ENCODE measurements at regions not wholly inside any gene's neighbourhood (a gene's known extent, or its start where the extent isn't known, plus 50 kb on each side); places are given as distances from the start of the nearest gene placed in this dataset.

- TF ChIP-seq, protein P1, sequence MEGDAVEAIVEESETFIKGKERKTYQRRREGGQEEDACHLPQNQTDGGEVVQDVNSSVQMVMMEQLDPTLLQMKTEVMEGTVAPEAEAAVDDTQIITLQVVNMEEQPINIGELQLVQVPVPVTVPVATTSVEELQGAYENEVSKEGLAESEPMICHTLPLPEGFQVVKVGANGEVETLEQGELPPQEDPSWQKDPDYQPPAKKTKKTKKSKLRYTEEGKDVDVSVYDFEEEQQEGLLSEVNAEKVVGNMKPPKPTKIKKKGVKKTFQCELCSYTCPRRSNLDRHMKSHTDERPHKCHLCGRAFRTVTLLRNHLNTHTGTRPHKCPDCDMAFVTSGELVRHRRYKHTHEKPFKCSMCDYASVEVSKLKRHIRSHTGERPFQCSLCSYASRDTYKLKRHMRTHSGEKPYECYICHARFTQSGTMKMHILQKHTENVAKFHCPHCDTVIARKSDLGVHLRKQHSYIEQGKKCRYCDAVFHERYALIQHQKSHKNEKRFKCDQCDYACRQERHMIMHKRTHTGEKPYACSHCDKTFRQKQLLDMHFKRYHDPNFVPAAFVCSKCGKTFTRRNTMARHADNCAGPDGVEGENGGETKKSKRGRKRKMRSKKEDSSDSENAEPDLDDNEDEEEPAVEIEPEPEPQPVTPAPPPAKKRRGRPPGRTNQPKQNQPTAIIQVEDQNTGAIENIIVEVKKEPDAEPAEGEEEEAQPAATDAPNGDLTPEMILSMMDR (IDR thresholded peaks at IDR 0.05): no peak
- no peak for TF ChIP-seq POLR2A (IDR thresholded peaks at IDR 0.05)
Measured at GRCh38 chr13:37366044-37366770, 232.4 kb downstream of the POSTN start.

Measured in esophagus squamous epithelium (tissue), 4 donors.